B cell (primary cell): ENCODE measurements at regions not wholly inside any gene's neighbourhood (a gene's known extent, or its start where the extent isn't known, plus 50 kb on each side); places are given as distances from the start of the nearest gene placed in this dataset.

Experiments
- ATAC-seq: fragments of 200-7000 bp; cut with Tn5 transposase; one replicate; pipeline ENCODE4 v1.10.0; 2021; ENCODE audit warnings: low read depth, mild to moderate bottlenecking, moderate number of reproducible peaks, moderate library complexity
- CTCF ChIA-PET: fragments of 350-600 bp; sonication (Branson Sonifier 250); formaldehyde crosslinking; loops from one replicate; lab custom pipeline; 2021; ENCODE audit warnings: antibody characterized with exemption, inconsistent platforms; lab: Charles Lee
- POLR2A ChIA-PET: fragments of 350-600 bp; sonication (Branson Sonifier 250); formaldehyde crosslinking; loops from one replicate; lab custom pipeline; 2021; ENCODE audit warnings: antibody characterized with exemption; lab: Charles Lee
- DNase-seq: peaks from one replicate; pipeline ENCODE4 v3.0.0; 2013
- H2AFZ ChIP-seq: 2 replicates; pipeline ENCODE4 v1.6.1; 2012; ENCODE audit warnings: mild to moderate bottlenecking, low read depth, low read length; ENCODE audit not compliant: insufficient read depth, poor library complexity, severe bottlenecking
- H3K27ac ChIP-seq, 2 donors: 1 replicate in 1 of 2; 2 replicates in 1 of 2; pipeline ENCODE4 v1.5.1; 2012 to 2013; ENCODE audit warnings: low read length in 2 of 2, mild to moderate bottlenecking in 2 of 2, moderate library complexity in 1 of 2
- H3K27me3 ChIP-seq, 4 experiments: fragments of 200-600 bp in 1 of 4; sonication (generic) in 1 of 4; replicated peaks in 1 of 4; 1 replicate in 2 of 4; 2 replicates in 2 of 4; pipeline versions ENCODE4 v1.6.1 to v1.7.0; 2013 to 2016; ENCODE audit warnings: low read length in 3 of 4, mild to moderate bottlenecking in 2 of 4, mixed read lengths in 1 of 4, moderate library complexity in 1 of 4; ENCODE audit not compliant: insufficient read depth in 4 of 4, control insufficient read depth in 3 of 4; ENCODE audit errors: control extremely low read depth in 1 of 4
- H3K36me3 ChIP-seq, 2 experiments: replicated peaks in 1 of 2; 1 replicate in 1 of 2; 2 replicates in 1 of 2; pipeline versions ENCODE4 v1.6.1 to v1.7.1; 2013; ENCODE audit warnings: low read length in 1 of 2; ENCODE audit not compliant: insufficient read depth in 2 of 2, control insufficient read depth in 1 of 2; ENCODE audit errors: control extremely low read depth in 1 of 2, extremely low read depth in 1 of 2
- H3K4me1 ChIP-seq, 2 donors: fragments of 200-600 bp in 1 of 2; sonication (generic) in 1 of 2; 1 replicate in 1 of 2; 2 replicates in 1 of 2; pipeline versions ENCODE4 v1.5.1 to v1.6.1; 2013 to 2017; ENCODE audit warnings: low read length in 2 of 2; ENCODE audit not compliant: control insufficient read depth in 2 of 2, insufficient read depth in 2 of 2
- H3K4me2 ChIP-seq: replicated peaks from 2 replicates; pipeline ENCODE3; 2012; ENCODE audit warnings: mild to moderate bottlenecking, low read depth, low read length; ENCODE audit not compliant: poor library complexity, severe bottlenecking
- H3K4me3 ChIP-seq, 5 experiments: fragments of 200-600 bp in 1 of 5; sonication (generic) in 1 of 5; 1 replicate in 3 of 5; 2 replicates in 2 of 5; pipeline versions ENCODE4 v1.5.1 to v1.7.0; 2011 to 2016; ENCODE audit warnings: low read length in 4 of 5, mild to moderate bottlenecking in 4 of 5, low read depth in 2 of 5, control low read depth in 1 of 5, moderate library complexity in 1 of 5; ENCODE audit not compliant: insufficient read depth in 1 of 5; ENCODE audit errors: control extremely low read depth in 1 of 5, extremely low read depth in 1 of 5
- H3K79me2 ChIP-seq: fragments of 200-600 bp; sonication (generic); one replicate; pipeline ENCODE4 v1.6.0; 2016; ENCODE audit warnings: low read length; ENCODE audit not compliant: control insufficient read depth, insufficient read depth
- H3K9ac ChIP-seq: fragments of 200-600 bp; sonication (generic); 2 replicates; pipeline ENCODE4 v1.6.1; 2017; ENCODE audit warnings: mild to moderate bottlenecking, low read length, moderate library complexity
- H3K9me3 ChIP-seq, 3 donors: one replicate each; pipeline versions ENCODE4 v1.6.1 to v1.7.1; 2013; ENCODE audit warnings: low read length in 2 of 3; ENCODE audit not compliant: control insufficient read depth in 2 of 3, insufficient read depth in 1 of 3; ENCODE audit errors: control extremely low read depth in 1 of 3
- H4K20me1 ChIP-seq: 2 replicates; pipeline ENCODE4 v1.6.0; 2012; ENCODE audit warnings: mild to moderate bottlenecking, low read length; ENCODE audit not compliant: insufficient read depth, control insufficient read depth, poor library complexity, severe bottlenecking
- H3K27ac Mint-ChIP-seq: one replicate; pipeline ENCODE4 v1.8.0; 2021; ENCODE audit warnings: mixed read lengths
- H3K27me3 Mint-ChIP-seq: one replicate; pipeline ENCODE4 v1.8.0; 2021; ENCODE audit warnings: mixed read lengths
- H3K4me1 Mint-ChIP-seq: one replicate; pipeline ENCODE4 v1.8.0; 2021; ENCODE audit warnings: mixed read lengths
- H3K4me3 Mint-ChIP-seq: one replicate; pipeline ENCODE4 v1.8.0; 2021; ENCODE audit warnings: mixed read lengths
- H3K9me3 Mint-ChIP-seq: one replicate; pipeline ENCODE4 v1.8.0; 2022; ENCODE audit warnings: mixed read lengths; ENCODE audit not compliant: insufficient read depth
- EZH2 ChIP-seq: IDR thresholded peaks from 2 replicates; pipeline ENCODE4 v1.6.1; 2012; ENCODE audit warnings: borderline replicate concordance, low read depth, mild to moderate bottlenecking, moderate library complexity, low read length; ENCODE audit not compliant: insufficient read depth, poor library complexity, severe bottlenecking
- WGBS: methylation state at CpG from one replicate; pipeline ENCODE4 v1.1.5; 2013; ENCODE audit warnings: missing lambda C conversion rate; ENCODE audit not compliant: insufficient coverage; 5-methylcytosine and 5-hydroxymethylcytosine counted together
- intact Hi-C: fragments of 100-400 bp; cut with micrococcal nuclease; formaldehyde crosslinking; loops from one replicate; pipeline ENCODE4 v1.10.0; 2022
- TF ChIP-seq, protein P1 (sequence below): fragments of 200-600 bp; IDR thresholded peaks from one replicate; pipeline ENCODE4 v1.8.0; 2022; ENCODE audit warnings: antibody characterized with exemption, mild to moderate bottlenecking

- Histone ChIP-seq H4K20me1 (no peaks in the 10 kb centered on the region), H3K79me2 (no peaks in the 10 kb centered on the region), H3K4me2 (no peak overlapping the region), H3K9me3 (no peaks in the 10 kb centered on the region), H3K9ac (no peak overlapping the region), H3K36me3 (no peaks in the 10 kb centered on the region), H3K27me3 (no peaks in the 10 kb centered on the region), H3K4me1 (no peaks in the 10 kb centered on the region), H3K4me3 (no peak overlapping the region), H3K27ac (no peak overlapping the region), H2AFZ (no peak overlapping the region)
- no peak overlapping the region for H3K27ac Mint-ChIP-seq
- ChIA-PET CTCF (no interaction called here), POLR2A (no interaction called here)
- no peak for DNase-seq
- no peak overlapping the region for H3K4me3 Mint-ChIP-seq
- no peaks in the 10 kb centered on the region for H3K27me3 Mint-ChIP-seq
- TF ChIP-seq, protein P1, sequence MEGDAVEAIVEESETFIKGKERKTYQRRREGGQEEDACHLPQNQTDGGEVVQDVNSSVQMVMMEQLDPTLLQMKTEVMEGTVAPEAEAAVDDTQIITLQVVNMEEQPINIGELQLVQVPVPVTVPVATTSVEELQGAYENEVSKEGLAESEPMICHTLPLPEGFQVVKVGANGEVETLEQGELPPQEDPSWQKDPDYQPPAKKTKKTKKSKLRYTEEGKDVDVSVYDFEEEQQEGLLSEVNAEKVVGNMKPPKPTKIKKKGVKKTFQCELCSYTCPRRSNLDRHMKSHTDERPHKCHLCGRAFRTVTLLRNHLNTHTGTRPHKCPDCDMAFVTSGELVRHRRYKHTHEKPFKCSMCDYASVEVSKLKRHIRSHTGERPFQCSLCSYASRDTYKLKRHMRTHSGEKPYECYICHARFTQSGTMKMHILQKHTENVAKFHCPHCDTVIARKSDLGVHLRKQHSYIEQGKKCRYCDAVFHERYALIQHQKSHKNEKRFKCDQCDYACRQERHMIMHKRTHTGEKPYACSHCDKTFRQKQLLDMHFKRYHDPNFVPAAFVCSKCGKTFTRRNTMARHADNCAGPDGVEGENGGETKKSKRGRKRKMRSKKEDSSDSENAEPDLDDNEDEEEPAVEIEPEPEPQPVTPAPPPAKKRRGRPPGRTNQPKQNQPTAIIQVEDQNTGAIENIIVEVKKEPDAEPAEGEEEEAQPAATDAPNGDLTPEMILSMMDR, result no peak
- no peak for TF ChIP-seq EZH2
- WGBS, result no CpG with 5 or more reads among the region's 3 CpGs
- intact Hi-C loops, result no loop called here
- no peak for ATAC-seq
- H3K9me3 Mint-ChIP-seq, result no peaks in the 10 kb centered on the region
- H3K4me1 Mint-ChIP-seq, result peaks cover 3% of the 10 kb centered on the region
These were observed 272.5 kb downstream of the ADAM29 start for GRCh38 chr4:175190654-175191053.

- Histone ChIP-seq H3K9ac (no peak overlapping the region), H3K4me2 (no peak overlapping the region), H3K9me3 (no peaks in the 10 kb centered on the region), H3K27me3 (no peaks in the 10 kb centered on the region), H3K36me3 (no peaks in the 10 kb centered on the region), H3K79me2 (no peaks in the 10 kb centered on the region), H3K4me1 (no peaks in the 10 kb centered on the region), H3K4me3 (no peak overlapping the region), H4K20me1 (no peaks in the 10 kb centered on the region), H2AFZ (no peak overlapping the region), H3K27ac (no peak overlapping the region)
- Mint-ChIP-seq H3K4me3 (no peak overlapping the region), H3K27ac (no peak overlapping the region), H3K9me3 (no peaks in the 10 kb centered on the region), H3K4me1 (peaks cover 3% of the 10 kb centered on the region), H3K27me3 (no peaks in the 10 kb centered on the region)
- TF ChIP-seq EZH2, result no peak
- TF ChIP-seq, protein P1, result no peak
- CTCF ChIA-PET, result no interaction called here
- ATAC-seq (no peak), DNase-seq (no peak)
- no CpG with 5 or more reads among the region's 1 CpG for WGBS
- intact Hi-C loops, result no loop called here
- POLR2A ChIA-PET, result no interaction called here
These were observed 279.9 kb downstream of the ADAM29 start for GRCh38 chr4:175198056-175198455.
